HG03432 (cell line): ENCODE measurements at regions not wholly inside any gene's neighbourhood (a gene's known extent, or its start where the extent isn't known, plus 50 kb on each side); places are given as distances from the start of the nearest gene placed in this dataset.
"Not testable (repeated sequence)": the region's sequence is repeated elsewhere in the genome, so short reads cannot be mapped to it uniquely, and the experiment has no call there.

Experiments
- ATAC-seq: cut with Tn5 transposase; IDR thresholded peaks from one replicate; pipeline ENCODE4 v1.9.1; 2021; ENCODE audit warnings: mild to moderate bottlenecking, moderate library complexity; ENCODE audit not compliant: unreplicated experiment

DNA sequence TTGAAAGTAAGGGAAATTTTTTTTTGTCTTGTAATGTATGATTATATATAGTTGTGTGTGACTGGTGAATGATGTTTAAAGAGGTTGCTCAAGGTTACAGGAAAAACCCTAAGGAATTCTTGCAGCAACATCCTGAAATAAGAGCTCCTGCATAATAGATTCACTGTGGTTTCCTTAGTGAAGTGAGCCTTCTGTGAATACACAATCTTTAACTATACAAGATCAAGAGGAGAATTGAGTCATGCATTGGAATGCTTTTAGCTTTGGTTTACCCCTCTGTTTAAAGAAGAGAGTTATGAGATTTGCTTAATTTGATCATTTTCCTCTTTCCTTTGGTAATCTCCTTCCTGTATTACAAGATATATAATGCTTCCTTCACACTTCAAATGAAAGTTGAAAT is 141.6 kb upstream of the EYA4 start:
- no peak for ATAC-seq

DNA sequence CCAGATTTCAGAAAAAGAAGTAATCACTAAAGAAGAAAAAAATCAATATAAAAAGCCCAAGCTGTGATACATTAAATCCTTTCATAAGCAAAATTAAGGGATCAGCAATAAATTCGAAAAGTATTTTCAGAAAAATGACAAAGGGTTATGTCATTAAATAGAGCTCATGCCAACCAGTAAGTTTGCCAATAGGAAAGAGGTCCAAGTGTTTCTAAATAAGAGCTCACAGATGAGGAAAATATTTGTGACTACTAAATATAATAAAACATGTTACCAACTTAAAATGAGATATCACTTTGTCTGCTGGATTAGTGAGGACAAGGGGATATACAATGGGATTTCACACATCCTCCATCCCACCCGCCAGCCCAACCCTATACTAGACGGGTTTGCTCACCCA is 140.3 kb upstream of the EYA4 start:
- ATAC-seq, result no peak

DNA sequence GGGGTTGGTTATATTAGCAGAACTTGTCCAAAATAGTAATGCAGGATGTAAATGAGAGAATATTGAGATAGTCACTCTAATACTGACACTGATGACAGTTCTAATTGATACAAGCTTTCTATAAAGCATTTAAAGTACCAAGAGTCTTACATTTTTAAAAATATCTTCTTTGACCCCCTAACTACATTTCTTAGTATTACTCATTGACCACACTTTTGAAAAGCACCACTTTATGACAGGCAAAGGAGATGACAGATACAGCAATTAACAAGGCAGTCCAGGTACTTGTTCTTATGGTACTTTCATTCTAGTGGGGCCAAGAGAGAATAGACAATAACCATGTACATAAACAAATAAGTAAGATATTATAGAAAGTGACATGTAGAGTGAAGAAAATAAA is 139.4 kb upstream of the EYA4 start:
- ATAC-seq, result no peak

DNA sequence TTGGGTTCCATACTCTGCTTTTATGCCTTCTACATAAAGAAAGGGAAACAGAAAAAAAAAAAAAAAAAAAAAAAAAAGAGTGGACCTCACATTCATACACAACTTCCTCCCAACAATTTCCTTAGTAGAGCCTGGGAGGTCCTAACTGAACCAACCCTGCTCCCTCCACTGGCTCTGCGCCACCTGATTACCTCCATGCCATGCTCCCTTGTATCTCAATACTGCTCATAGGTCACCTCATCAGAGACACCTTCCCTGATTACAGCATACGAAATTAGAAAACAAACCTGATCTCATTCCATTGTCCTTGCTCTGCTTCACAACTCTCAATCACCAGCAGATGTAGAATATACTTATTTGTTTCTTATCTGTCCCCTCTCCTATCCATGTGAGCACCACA is 134.2 kb upstream of the EYA4 start:
- ATAC-seq, result no peak

DNA sequence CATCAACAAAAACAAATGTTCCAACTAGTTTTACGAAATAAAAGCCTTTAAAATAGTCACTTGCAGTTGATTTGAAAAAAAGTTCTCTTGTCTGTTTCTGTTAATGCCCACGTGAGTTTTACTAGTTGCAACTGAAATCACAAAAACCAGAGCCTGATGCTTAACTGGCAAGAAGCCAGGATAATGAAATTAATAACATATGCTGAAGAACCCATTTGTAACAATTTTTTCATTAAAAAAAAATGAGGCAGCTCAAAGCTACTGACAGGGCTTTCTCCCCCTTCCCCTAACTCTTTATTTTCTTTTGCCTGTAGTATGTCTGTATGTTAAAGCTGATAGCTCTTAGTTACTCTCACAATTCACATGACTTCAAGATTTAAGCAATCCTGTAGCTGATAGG is 132.7 kb upstream of the EYA4 start:
- ATAC-seq, result no peak

DNA sequence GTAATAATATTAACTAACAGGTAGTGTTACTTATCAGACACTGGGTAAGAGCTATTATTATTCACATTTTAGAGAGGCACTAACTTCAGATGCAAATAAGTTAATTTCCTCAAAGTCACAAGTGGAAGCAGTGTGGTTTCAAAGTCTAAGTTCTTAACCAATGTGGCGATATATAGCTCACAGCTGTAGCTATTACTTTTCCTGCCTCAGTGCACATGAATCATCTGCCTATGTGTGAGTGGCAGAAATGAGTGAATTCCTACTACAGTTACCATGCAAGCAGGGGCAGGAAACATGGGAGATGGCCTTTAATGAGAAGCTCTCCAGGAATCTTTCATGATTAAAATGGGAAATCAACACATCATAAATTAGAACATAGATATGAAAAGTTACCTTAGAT is 126.2 kb upstream of the EYA4 start:
- ATAC-seq, result no peak

DNA sequence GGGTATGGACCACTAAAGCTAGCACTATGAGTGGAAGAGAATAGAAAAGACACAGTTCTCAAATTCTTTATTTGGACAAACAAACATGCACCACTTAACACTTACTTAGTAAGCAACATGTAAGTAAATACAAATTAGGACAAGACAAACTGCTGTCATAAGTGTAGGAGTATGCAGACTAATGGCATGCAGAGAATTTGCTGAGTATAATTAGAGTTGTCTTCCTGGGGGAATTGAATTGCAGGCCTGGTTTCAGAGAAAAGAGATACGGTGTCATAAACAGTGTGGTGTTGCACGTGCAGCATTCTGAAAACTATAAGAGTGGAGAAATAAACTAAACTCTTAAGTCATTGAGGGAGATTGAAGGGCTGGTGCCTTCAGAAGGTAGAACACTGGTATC is 125.2 kb upstream of the EYA4 start:
- no peak for ATAC-seq

DNA sequence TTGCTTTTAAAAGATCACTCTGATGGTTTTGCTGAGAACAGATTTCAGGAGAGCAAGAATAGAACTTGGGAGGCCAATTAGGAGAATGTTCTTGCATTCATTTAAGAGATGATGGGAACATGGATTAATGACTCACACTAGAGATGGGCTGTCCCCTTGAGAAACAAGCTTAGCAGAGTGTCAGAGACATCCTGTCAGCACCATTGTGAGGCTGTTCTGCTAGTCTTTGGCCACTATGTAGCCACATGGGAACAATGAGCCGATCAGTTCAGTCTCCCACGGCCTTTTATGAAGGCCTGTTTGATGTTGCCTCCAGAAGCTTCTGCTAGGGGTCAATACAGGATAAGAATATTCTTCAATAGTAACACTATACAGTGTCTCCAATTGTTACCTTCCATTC is 113.0 kb upstream of the EYA4 start:
- peak; percentile 58 for ATAC-seq

DNA sequence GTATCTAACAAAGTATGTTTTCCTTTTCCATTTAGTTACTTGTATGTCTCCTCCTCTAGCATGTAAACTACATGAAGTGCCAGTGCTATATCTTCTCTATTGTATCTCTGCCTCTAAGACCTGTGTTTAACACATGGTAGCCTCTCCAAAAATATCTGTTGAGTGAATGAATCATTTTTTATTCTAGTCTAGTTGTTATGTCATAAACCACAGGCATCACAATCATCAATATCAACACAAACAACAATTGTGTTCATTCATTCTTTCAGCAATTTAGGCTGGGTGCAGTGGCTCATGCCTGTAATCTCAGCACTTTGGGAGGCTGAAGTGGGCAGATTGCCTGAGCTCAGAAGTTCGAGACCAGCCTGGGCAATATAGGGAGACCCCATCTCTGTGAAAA is 111.6 kb upstream of the EYA4 start:
- no peak for ATAC-seq

DNA sequence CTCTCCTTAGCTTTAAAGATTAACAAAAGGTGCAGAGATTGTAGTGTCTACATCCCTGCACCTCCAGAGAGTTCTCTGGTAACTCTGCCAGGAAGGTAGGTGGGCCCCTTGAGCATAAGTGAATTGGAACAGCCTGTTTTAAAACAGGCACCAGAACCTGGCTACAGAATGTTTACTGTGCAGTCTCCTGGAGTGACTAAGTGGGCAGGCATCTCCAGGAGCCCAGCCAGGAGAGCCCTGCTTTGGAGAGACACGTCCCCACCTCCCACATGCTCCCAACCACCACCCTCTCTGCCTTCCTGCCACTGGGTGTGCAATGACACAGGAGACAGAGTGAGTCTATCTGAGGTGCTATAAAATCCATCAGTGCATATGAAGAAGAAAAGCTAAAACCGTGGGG is 110.3 kb upstream of the EYA4 start:
- no peak for ATAC-seq

DNA sequence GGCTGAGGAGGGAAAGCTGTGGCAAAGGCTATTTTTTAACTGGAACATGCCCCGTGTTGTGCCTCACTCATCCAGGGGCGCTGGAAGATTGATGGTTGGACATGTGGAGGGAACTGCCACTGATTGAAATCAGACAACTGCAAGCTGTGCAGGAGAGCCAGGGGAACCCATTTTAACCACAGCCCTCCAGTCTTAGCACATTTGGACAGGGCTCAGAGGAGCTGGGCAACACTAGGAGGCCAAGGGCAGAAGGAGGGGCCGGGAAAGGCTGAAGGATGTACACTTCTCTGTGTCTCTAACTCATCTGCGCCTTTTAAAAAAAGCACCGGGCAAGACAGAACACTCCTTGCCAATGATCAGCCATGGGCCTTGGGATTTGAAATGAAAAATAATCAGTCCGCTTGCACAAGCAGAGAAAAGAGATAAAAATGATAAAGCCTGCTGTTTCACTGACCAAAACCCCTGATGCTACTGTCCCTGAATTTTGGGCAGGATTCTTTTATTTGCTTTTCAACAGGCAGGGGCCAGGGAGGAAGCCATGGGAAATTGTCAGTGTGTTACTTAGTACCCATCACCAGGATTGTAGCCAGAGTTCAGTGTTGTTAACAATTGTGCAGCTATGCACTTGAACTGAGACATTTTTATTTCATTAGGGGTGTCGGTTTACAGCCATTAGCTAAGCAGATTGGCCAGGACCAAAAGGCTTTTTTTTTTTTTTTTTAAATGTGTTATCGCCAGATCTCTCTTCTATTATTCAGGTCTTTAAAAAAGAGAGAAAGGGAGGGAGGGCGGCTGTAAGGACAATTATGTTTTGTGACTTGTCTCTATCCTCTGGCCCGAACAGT is 109.3 kb upstream of the EYA4 start:
- no peak for ATAC-seq

DNA sequence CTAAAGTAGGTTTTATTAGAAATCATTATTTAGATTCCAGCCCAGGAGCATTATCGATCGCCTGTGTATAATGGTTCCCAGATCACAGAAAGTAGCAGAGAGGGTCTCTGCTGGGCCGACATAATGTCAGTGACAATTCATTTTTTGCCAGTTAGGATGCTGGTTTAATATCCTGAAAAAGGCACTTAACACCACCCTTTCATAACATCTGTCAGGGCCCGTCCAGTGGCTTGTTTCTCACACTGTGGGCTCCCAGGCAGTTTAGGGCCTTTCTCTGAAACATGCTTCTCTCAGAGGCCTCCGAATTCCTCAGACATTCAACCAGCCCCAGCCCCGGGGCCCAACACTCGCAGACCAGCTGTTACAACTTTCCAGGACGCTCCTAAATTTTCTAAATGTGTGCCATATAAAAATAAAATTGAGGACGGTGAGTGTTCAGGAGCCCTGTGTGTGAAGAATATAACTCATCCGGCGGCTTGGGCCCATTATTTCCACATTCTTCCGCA is 108.6 kb upstream of the EYA4 start:
- ATAC-seq, result no peak

DNA sequence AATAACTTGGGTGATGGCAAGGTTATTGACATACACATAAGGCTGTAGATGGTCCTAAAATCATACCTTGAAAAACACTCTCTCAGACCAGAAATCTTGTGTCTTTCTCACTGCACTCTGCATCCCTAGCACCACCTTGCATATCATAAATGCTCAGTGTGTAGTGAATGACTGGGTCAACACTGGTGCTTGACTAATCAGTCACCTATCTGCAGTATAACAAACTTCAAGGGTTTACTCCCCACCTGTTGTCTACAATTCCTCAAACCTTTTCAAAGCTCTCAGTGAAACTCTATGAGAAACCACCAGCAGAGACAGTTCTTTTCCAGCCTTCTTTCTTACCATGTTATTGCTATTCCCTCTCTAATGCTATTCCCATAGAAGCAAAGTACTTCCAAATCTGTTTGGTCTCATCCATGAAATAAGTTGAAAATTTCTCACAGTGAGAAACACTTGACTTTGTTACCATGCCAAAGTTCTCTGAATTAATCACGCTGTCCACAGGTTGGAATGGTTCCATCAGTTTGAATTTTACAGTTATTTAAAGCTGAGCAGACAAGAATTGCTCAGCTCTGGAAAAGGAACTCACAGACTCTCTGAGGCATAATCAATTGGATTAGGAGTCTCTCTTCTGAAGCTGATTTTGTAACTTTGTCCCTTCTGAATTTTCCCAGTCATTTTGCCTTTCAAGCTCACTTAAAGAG is 104.8 kb upstream of the EYA4 start:
- no peak for ATAC-seq

DNA sequence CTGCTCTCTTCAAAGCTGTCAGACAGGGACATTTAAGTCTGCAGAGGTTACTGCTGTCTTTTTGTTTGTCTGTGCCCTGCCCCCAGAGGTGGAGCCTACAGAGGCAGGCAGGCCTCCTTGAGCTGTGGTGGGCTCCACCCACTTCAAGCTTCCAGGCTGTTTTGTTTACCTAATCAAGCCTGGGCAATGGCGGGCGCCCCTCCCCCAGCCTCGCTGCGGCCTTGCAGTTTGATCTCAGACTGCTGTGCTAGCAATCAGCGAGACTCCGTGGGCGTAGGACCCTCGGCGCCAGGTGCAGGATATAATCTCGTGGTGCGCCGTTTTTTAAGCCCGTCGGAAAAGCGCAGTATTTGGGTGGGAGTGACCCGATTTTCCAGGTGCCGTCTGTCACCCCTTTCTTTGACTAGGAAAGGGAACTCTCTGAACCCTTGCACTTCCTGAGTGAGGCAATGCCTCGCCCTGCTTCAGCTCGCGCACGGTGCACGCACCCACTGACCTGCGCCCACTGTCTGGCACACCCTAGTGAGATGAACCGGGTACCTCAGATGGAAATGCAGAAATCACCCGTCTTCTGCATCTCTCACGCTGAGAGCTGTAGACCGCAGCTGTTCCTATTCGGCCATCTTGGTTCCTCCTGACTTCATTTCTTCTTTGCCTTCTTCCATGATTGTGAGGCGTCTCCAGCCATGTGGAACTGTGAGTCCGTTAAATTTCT is 93.5 kb upstream of the EYA4 start:
- not testable (repeated sequence) for ATAC-seq

DNA sequence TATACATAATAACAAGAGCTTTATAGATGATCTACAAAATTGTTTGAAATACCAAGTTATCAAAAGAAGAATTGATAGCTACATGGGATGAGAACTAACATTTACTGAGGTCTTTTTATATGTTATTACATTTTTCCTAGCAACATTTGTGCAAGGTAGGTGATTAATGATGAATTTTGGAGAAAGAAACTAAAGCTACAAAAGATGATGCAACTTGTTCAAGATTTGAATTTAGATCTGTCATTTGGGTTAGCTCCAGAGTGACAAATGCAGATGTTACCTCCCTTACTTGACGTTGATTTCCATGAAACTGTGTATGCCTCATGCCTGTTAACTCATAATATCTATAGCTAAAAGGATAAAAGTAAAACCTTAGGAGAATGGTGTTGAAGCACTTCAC is 84.5 kb upstream of the EYA4 start:
- no peak for ATAC-seq

DNA sequence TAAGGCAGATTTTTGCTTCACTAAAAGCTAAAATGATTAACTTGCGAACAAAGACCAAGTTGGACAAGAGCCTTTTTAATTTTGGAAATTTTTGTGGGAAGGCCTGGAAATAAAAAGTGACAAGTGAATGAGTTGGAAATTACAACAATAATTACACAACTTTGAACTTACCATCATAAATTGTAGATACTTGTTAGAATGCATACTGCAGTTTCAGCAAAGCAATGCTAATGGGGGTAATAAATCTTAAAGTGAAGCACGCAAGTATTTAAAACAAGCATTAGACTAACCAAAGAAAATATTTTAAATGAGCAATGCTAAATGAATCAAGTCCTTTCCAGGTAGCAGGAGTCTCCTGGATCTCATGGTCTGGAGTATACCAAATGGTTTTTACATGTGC is 83.2 kb upstream of the EYA4 start:
- no peak for ATAC-seq

DNA sequence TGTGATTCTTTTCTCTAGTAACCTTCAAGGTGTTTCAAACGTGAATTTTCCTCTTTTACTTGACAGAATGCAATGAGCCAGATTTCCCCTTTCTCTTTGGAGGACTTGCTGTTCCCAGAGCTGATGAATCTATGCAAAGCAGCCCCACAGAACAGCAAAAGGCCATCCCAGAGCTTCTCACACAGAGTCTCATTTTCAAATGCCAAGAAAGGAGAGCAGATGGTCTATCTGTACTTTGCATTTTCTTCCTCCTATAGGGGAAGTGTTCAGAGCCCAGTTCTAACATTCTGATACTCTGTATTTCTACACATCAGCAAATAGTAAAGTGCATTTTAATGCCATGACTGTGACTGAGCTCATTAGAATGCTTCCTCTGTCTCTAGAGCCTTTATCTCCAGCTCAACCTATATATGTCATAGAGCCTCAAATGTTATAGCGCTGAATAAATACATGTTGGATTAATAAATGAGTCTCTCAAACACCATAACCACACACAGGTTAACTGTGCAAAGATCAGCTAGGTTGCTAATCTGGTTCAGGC is 81.8 kb upstream of the EYA4 start:
- no peak for ATAC-seq

DNA sequence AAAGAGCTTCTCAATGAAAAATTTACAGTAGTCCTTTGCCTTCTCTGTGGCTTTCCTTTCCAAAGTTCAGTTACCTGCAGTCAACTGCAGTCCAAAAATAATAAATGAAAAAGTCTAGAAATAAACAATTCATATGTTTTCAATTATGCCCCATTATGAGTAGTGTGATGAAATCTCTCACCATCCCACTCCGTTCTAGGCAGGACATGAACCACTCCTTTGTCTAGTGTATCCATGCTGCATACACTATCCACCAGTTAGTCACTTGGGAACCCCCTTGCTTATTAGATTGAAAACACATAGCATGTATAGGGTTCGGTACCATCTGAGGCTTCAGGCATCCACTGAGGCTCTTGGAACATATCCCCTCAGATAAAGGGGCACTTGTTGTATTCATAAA is 80.6 kb upstream of the EYA4 start:
- ATAC-seq, result no peak

DNA sequence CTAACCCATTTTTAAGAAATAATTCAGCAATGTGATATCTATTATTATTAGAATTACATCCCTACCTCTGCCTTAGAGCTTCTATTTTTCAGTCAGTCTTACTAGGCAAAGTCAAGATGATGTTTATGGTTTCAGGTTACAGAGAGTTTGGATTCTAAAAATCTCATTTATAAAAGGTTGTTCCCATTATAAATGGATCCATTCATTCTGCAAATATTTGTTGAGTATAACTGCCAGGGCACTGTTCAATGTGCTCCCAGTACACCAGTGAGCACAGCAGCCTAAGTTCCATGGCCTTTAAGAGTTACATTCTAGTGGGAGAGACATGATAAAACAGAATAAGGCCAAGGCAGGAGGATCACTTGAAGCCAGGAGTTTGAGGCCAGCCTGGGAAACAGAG is 75.9 kb upstream of the EYA4 start:
- no peak for ATAC-seq

DNA sequence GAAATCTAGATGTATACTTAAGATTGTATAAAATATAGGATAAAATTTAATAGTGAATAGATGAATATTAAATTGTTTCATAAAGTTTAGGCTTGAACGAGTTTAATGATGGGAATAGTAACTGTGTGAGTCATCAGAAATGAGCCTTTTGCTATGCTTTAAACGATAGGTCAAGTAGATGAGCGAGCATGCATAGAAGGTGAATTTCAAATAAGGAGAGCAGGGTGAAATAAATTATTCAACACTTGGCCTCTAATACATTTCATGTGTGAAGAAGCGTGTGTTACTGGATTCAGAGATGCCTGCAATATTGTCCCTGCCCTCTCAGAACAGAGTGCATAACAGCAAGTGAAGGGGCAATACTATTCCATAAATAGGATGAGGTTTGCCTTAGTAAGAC is 74.4 kb upstream of the EYA4 start:
- ATAC-seq, result no peak

DNA sequence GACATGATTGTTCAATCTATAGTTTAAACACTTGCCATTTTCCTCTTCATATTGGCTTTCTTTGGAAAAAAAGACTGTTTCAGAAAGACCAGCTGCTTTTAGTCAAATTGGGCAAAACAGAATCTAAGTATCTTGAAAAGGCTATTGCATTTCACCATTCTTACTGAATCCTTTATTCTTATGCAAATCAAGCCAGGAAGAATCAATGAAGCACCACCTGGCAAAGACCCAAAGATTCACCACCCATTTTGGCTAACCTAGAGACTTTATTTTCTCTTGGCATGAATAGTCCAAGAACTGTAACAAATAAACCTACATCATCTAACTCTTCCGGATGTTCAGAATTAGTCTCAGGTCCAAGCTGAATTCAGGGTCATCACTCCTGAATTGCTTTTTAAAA is 71.3 kb upstream of the EYA4 start:
- no peak for ATAC-seq

DNA sequence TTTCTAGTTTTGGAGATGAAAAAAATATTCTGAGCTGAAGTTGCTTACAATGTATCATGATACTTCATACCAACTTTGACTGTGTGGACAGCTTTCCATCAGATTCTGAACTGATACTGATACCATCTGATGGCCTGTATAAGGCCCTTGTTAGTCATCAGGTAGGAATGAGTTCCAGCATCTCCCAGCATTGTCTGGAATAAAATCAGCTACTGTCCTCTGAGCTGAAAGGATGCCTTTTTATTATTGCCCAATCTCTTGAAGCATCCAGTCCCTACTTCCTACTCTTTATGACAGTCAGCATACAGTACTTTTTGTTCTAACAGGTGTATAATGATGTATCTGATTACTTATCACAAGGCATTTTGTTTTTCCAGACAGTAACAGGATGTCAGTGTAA is 70.6 kb upstream of the EYA4 start:
- ATAC-seq, result no peak
